ENCODE measurements at regions not wholly inside any gene's neighbourhood (a gene's known extent, or its start where the extent isn't known, plus 50 kb on each side); places are given as distances from the start of the nearest gene placed in this dataset.

DNA sequence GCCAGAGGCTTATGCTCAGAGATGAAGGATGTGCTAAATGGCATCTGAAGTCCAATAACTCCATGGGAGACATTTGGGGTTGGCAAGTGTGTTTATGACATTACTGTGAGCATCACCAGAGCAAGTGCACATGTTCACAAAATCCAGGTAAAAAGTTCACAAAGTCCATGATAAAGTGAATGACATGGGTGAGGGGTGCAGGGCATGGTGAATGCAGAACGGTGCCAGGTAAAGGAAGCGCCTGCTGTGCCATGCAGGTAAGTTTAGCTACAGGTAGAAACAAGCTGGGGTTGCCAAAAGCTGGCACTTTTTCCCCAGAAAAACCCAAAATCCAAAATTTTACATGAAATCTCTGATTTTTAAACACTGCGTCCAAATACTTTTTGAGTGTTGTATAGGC lies 268.2 kb downstream of the ABHD5 start:
- Histone ChIP-seq H3K36me3 (ENCODE audit: insufficient read depth, low read length) (no peaks in the 10 kb centered on the region), H3K4me3 (ENCODE audit: low read length) (no peak overlapping the region), H3K9me2 (ENCODE audit: insufficient read depth, low read length) (no peaks in the 10 kb centered on the region), H3K79me2 (replicated peaks; ENCODE audit: insufficient read depth, low read length) (no peaks in the 10 kb centered on the region), H4K20me1 (ENCODE audit: insufficient read depth) (no peaks in the 10 kb centered on the region), H3K27ac (ENCODE audit: low read length) (no peak overlapping the region), H3F3A (ENCODE audit: insufficient read depth, low read length, poor library complexity, severe bottlenecking) (no peaks in the 10 kb centered on the region), H3K4me2 (ENCODE audit: low read length) (no peak overlapping the region), H3K27me3 (ENCODE audit: insufficient read depth, low read depth, low read length) (no peaks in the 10 kb centered on the region), H3K9ac (ENCODE audit: low read length) (no peak overlapping the region), H2AFZ (ENCODE audit: low read depth, low read length) (no peak overlapping the region), H3K9me3 (ENCODE audit: low read length) (no peaks in the 10 kb centered on the region)
- TF ChIP-seq EP300 (conservative IDR thresholded peaks at IDR 0.05; ENCODE audit: poor library complexity, severe bottlenecking): no peak

DNA sequence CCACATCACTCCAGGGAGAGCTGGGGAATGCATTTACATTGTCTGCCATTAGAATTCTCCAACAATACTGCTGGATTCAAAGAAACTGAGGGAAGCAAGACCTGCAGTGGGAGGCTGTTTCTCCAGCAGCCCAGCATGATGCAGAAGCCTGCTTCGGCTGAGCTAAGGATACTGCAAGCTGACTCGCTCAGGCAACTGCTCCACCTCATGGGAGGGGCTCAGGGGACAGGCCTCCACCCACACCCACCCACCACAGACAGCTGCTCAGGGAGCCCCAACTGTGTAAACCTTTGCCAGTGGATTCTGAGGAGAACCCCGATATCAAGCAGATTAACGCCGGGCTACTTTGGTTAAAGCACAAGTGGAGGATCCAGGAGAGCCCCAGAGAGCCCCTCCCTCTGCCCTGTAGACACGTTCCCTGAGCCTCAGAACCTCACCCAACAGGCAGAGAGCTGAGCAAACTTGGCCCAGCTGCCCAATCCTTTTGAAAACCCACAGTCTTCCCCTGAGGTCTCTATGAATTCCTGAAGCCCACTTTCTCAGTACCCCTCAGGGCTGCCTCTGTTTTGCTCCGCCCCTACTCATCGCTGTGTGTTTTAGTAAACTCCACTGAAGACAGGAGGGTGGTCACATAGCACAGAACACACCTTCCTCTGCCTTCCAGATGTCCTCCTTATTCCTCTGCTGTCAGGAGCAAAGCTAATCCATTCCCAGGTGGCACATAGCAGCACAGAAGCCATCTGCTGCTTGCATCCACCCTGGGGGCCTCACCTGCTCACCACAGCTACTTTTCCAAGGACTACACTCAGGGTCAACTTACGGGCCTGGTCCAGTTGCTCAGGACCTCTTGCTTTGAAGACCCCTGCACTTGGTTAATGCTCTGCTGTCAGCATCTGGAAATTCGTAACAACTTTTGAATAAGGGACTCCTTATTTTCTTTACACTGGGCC lies 269.0 kb downstream of the ABHD5 start:
- no peaks in the 10 kb centered on the region for H4K20me1 ChIP-seq (ENCODE audit: insufficient read depth)
- TF ChIP-seq EZH2 (IDR thresholded peaks at IDR 0.05; ENCODE audit: borderline replicate concordance, insufficient read depth, low read length, poor library complexity, severe bottlenecking) (no peak), EP300 (conservative IDR thresholded peaks at IDR 0.05; ENCODE audit: poor library complexity, severe bottlenecking) (no peak), MXI1 (conservative IDR thresholded peaks at IDR 0.05; ENCODE audit: poor library complexity, severe bottlenecking) (no peak), SMC3 (conservative IDR thresholded peaks at IDR 0.05; ENCODE audit: poor library complexity) (no peak), REST (IDR thresholded peaks at IDR 0.05; ENCODE audit: borderline replicate concordance) (no peak), CTCF (IDR thresholded peaks at IDR 0.05; ENCODE audit: poor library complexity, severe bottlenecking) (no peak), TAF1 (IDR thresholded peaks at IDR 0.05; ENCODE audit: low read depth) (no peak), POLR2AphosphoS5 (IDR thresholded peaks at IDR 0.05) (no peak), RAD21 (conservative IDR thresholded peaks at IDR 0.05) (no peak)
- no peaks in the 10 kb centered on the region for H3K79me2 ChIP-seq (replicated peaks; ENCODE audit: insufficient read depth, low read length)
- no peak overlapping the region for H3K27ac ChIP-seq (ENCODE audit: low read length)
- H3F3A ChIP-seq (ENCODE audit: insufficient read depth, low read length, poor library complexity, severe bottlenecking): no peaks in the 10 kb centered on the region
- H2AFZ ChIP-seq (ENCODE audit: low read depth, low read length): no peak overlapping the region
- H3K4me3 ChIP-seq (ENCODE audit: low read length): no peak overlapping the region
- H3K27me3 ChIP-seq (ENCODE audit: insufficient read depth, low read depth, low read length): no peaks in the 10 kb centered on the region
- no peak overlapping the region for H3K9ac ChIP-seq (ENCODE audit: low read length)
- no peaks in the 10 kb centered on the region for H3K9me2 ChIP-seq (ENCODE audit: insufficient read depth, low read length)
- no peaks in the 10 kb centered on the region for H3K9me3 ChIP-seq (ENCODE audit: low read length)
- H3K36me3 ChIP-seq (ENCODE audit: insufficient read depth, low read length): no peaks in the 10 kb centered on the region
- no peak overlapping the region for H3K4me2 ChIP-seq (ENCODE audit: low read length)

Data from neural cell (in vitro differentiated cells).